HEK293 (cell line): ENCODE measurements at regions not wholly inside any gene's neighbourhood (a gene's known extent, or its start where the extent isn't known, plus 50 kb on each side); places are given as distances from the start of the nearest gene placed in this dataset.

Experiments
- CTCF ChIA-PET: fragments of 350-600 bp; formaldehyde crosslinking; extraction: SDS; loops from one replicate; lab custom pipeline; 2021; ENCODE audit warnings: antibody characterized with exemption; lab: Yijun Ruan, JAX
- POLR2A ChIA-PET: fragments of 300-600 bp; formaldehyde crosslinking; extraction: SDS; loops from one replicate; lab custom pipeline; 2020; ENCODE audit warnings: antibody characterized with exemption, inconsistent platforms; lab: Yijun Ruan, JAX
- H3K27ac ChIP-seq: fragments of 200-500 bp; sonication (Bioruptor generic); 2 replicates; pipeline ENCODE4 v1.5.1; 2014; ENCODE audit warnings: low read depth, low read length, control low read depth, inconsistent platforms; ENCODE audit errors: extremely low read depth
- H3K36me3 ChIP-seq, 2 experiments: fragments of 200-500 bp in 1 of 2; sonication (Bioruptor generic) in 1 of 2; 1 replicate in 1 of 2; 2 replicates in 1 of 2; pipeline ENCODE4 v1.5.1; 2014 to 2017; ENCODE audit warnings: inconsistent platforms in 2 of 2, low read length in 2 of 2; ENCODE audit not compliant: control insufficient read depth in 2 of 2, insufficient read depth in 1 of 2
- H3K4me1 ChIP-seq: fragments of 200-500 bp; sonication (Bioruptor generic); 2 replicates; pipeline ENCODE4 v1.5.1; 2014; ENCODE audit warnings: mild to moderate bottlenecking, low read length, inconsistent platforms; ENCODE audit not compliant: control insufficient read depth, insufficient read depth
- H3K4me3 ChIP-seq: 2 replicates; pipeline ENCODE4 v1.5.1; 2011; ENCODE audit warnings: low read depth, mild to moderate bottlenecking, control low read depth, low read length, moderate library complexity
- H3K9me3 ChIP-seq: fragments of 200-500 bp; sonication (Bioruptor generic); 2 replicates; pipeline ENCODE4 v1.5.1; 2014; ENCODE audit warnings: low read depth, low read length, inconsistent platforms; ENCODE audit not compliant: control insufficient read depth, insufficient read depth
- SALL2 ChIP-seq: fragments of 450-650 bp; formaldehyde crosslinking; IDR thresholded peaks from 2 replicates; pipeline ENCODE4 v1.5.0; 2017; ENCODE audit warnings: missing biosample characterization, mild to moderate bottlenecking, missing genetic modification characterization, borderline replicate concordance
- ZFP41 ChIP-seq: fragments of 450-650 bp; formaldehyde crosslinking; IDR thresholded peaks from 2 replicates; pipeline ENCODE4 v1.5.1; 2016; ENCODE audit warnings: missing biosample characterization, missing genetic modification characterization, borderline replicate concordance
- ZIC2 ChIP-seq: fragments of 450-650 bp; formaldehyde crosslinking; IDR thresholded peaks from 2 replicates; pipeline ENCODE4 v1.5.1; 2016; ENCODE audit warnings: missing biosample characterization, missing genetic modification characterization
- ZNF133 ChIP-seq: fragments of 450-650 bp; formaldehyde crosslinking; IDR thresholded peaks from 2 replicates; pipeline ENCODE4 v1.5.1; 2016; ENCODE audit warnings: missing biosample characterization, missing genetic modification characterization
- ZNF239 ChIP-seq: fragments of 450-650 bp; formaldehyde crosslinking; IDR thresholded peaks from 2 replicates; pipeline ENCODE4 v1.5.1; 2016; ENCODE audit warnings: missing biosample characterization, missing genetic modification characterization
- ZNF266 ChIP-seq: fragments of 450-650 bp; formaldehyde crosslinking; IDR thresholded peaks from 2 replicates; pipeline ENCODE4 v1.5.1; 2016; ENCODE audit warnings: missing biosample characterization, missing genetic modification characterization, low read depth
- ZNF560 ChIP-seq: fragments of 450-650 bp; formaldehyde crosslinking; IDR thresholded peaks from 2 replicates; pipeline ENCODE4 v1.5.1; 2017; ENCODE audit warnings: missing biosample characterization, missing genetic modification characterization, borderline replicate concordance
- ZNF585B ChIP-seq: fragments of 450-650 bp; formaldehyde crosslinking; IDR thresholded peaks from 2 replicates; pipeline ENCODE4 v1.5.1; 2016; ENCODE audit warnings: missing biosample characterization, missing genetic modification characterization
- ZNF623 ChIP-seq: fragments of 450-650 bp; formaldehyde crosslinking; IDR thresholded peaks from 2 replicates; pipeline ENCODE4 v1.5.1; 2016; ENCODE audit warnings: missing biosample characterization, missing genetic modification characterization
- ZNF629 ChIP-seq: fragments of 450-650 bp; formaldehyde crosslinking; IDR thresholded peaks from 2 replicates; pipeline ENCODE4 v1.5.1; 2017; ENCODE audit warnings: missing biosample characterization, missing genetic modification characterization
- ZNF654 ChIP-seq: fragments of 450-650 bp; formaldehyde crosslinking; IDR thresholded peaks from 2 replicates; pipeline ENCODE4 v1.5.1; 2016; ENCODE audit warnings: low read depth, missing biosample characterization, missing genetic modification characterization
- ZNF677 ChIP-seq: fragments of 450-650 bp; IDR thresholded peaks from 2 replicates; pipeline ENCODE4 v1.5.0; 2018; ENCODE audit warnings: missing biosample characterization, mild to moderate bottlenecking, missing genetic modification characterization, moderate library complexity
- ZNF830 ChIP-seq: fragments of 450-650 bp; IDR thresholded peaks from 2 replicates; pipeline ENCODE4 v1.5.0; 2018; ENCODE audit warnings: missing biosample characterization, missing genetic modification characterization, low read depth, mild to moderate bottlenecking, moderate library complexity
- TF ChIP-seq, protein P1 (sequence below): fragments of 450-650 bp; formaldehyde crosslinking; IDR thresholded peaks from 2 replicates; pipeline ENCODE4 v1.5.1; 2016; ENCODE audit warnings: missing biosample characterization, missing genetic modification characterization
- TF ChIP-seq, protein P2 (sequence below): fragments of 450-650 bp; formaldehyde crosslinking; IDR thresholded peaks from 2 replicates; pipeline ENCODE4 v1.5.1; 2016; ENCODE audit warnings: missing biosample characterization, missing genetic modification characterization
- TF ChIP-seq, protein P3 (sequence below): fragments of 450-650 bp; formaldehyde crosslinking; IDR thresholded peaks from 2 replicates; pipeline ENCODE4 v1.5.0; 2017; ENCODE audit warnings: missing biosample characterization, missing genetic modification characterization, borderline replicate concordance
- TF ChIP-seq, protein P4 (sequence below): sonication (generic); formaldehyde crosslinking; IDR thresholded peaks from 2 replicates; pipeline ENCODE4 v1.8.1; 2022; ENCODE audit warnings: mild to moderate bottlenecking, moderate library complexity, missing genetic modification reagents
- TF ChIP-seq, protein P5 (sequence below): fragments of 450-650 bp; formaldehyde crosslinking; IDR thresholded peaks from 2 replicates; pipeline ENCODE4 v1.5.1; 2016; ENCODE audit warnings: missing biosample characterization, missing genetic modification characterization
- TF ChIP-seq, protein P6 (sequence below): fragments of 450-650 bp; formaldehyde crosslinking; IDR thresholded peaks from 2 replicates; pipeline ENCODE4 v1.5.1; 2017; ENCODE audit warnings: missing biosample characterization, missing genetic modification characterization
- TF ChIP-seq, protein P7 (sequence below): fragments of 450-650 bp; formaldehyde crosslinking; IDR thresholded peaks from 2 replicates; pipeline ENCODE4 v1.5.1; 2016; ENCODE audit warnings: missing biosample characterization, missing genetic modification characterization
- TF ChIP-seq, protein P8 (sequence below): fragments of 450-650 bp; IDR thresholded peaks from 2 replicates; pipeline ENCODE4 v1.5.1; 2018; ENCODE audit warnings: missing biosample characterization, missing genetic modification characterization

DNA sequence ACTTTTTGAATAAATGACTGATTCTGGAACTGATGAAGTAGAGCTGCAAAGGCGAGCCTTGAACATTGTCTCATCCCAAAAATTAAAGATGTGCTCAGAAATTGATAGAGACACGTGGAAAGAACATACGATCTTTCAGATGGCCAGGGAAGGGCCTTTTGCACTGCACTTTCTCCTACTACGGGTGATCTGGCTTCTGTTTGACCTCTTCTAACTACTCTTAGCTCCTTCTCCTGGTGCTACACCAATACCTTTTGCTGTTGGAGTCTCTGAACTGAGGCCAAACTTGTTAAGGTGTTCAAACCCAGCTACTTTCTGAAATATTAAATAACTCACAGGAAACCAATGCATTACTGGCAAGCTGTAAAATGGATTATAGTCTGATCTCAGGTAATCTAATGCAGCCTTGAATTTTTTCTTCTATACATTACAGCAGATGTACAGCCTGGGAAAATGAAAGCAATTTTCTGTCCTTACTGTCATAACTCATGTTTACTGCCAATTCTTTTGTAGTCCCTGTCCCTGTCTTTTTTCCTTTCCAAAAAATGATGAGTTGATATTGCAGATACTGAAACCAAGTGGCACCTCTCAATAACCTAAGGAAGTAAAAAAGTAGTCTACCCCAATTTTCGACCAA lies 1086.1 kb upstream of the CNTN5 start (continued):
- TF ChIP-seq, protein P1, sequence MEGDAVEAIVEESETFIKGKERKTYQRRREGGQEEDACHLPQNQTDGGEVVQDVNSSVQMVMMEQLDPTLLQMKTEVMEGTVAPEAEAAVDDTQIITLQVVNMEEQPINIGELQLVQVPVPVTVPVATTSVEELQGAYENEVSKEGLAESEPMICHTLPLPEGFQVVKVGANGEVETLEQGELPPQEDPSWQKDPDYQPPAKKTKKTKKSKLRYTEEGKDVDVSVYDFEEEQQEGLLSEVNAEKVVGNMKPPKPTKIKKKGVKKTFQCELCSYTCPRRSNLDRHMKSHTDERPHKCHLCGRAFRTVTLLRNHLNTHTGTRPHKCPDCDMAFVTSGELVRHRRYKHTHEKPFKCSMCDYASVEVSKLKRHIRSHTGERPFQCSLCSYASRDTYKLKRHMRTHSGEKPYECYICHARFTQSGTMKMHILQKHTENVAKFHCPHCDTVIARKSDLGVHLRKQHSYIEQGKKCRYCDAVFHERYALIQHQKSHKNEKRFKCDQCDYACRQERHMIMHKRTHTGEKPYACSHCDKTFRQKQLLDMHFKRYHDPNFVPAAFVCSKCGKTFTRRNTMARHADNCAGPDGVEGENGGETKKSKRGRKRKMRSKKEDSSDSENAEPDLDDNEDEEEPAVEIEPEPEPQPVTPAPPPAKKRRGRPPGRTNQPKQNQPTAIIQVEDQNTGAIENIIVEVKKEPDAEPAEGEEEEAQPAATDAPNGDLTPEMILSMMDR (tag by site-specific recombination), result no peak
- TF ChIP-seq ZNF133 (tag by site-specific recombination) (no peak), ZFP41 (tag by site-specific recombination) (no peak), SALL2 (tag by site-specific recombination) (no peak), ZNF677 (tag by site-specific recombination) (no peak), ZNF623 (no peak)
- TF ChIP-seq, protein P2, sequence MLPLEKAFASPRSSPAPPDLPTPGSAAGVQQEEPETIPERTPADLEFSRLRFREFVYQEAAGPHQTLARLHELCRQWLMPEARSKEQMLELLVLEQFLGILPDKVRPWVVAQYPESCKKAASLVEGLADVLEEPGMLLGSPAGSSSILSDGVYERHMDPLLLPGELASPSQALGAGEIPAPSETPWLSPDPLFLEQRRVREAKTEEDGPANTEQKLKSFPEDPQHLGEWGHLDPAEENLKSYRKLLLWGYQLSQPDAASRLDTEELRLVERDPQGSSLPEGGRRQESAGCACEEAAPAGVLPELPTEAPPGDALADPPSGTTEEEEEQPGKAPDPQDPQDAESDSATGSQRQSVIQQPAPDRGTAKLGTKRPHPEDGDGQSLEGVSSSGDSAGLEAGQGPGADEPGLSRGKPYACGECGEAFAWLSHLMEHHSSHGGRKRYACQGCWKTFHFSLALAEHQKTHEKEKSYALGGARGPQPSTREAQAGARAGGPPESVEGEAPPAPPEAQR (tag by site-specific recombination), result no peak

DNA sequence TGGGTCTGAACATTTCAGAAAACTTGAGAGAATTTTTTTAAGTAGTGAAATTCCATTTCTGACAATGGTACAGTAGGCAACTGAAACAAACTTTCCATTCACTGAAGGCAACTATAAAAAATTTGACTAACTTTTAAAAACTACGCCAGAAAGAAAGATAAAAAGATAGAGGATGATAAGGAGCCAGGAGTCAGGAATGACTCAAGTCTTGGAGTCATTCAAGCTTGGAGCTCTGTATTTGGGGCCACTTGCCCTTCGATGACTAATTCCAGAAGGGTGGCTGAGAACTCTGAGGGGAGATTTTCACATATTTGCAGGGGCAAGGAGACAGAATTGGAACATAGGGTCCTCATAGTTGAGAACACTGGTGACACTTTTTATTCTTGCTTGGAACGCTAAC lies 1083.2 kb upstream of the CNTN5 start:
- TF ChIP-seq ZNF560, result no peak
- no peak for TF ChIP-seq ZNF266 (tag by site-specific recombination)
- no peak for TF ChIP-seq ZNF585B
- TF ChIP-seq, protein P3, sequence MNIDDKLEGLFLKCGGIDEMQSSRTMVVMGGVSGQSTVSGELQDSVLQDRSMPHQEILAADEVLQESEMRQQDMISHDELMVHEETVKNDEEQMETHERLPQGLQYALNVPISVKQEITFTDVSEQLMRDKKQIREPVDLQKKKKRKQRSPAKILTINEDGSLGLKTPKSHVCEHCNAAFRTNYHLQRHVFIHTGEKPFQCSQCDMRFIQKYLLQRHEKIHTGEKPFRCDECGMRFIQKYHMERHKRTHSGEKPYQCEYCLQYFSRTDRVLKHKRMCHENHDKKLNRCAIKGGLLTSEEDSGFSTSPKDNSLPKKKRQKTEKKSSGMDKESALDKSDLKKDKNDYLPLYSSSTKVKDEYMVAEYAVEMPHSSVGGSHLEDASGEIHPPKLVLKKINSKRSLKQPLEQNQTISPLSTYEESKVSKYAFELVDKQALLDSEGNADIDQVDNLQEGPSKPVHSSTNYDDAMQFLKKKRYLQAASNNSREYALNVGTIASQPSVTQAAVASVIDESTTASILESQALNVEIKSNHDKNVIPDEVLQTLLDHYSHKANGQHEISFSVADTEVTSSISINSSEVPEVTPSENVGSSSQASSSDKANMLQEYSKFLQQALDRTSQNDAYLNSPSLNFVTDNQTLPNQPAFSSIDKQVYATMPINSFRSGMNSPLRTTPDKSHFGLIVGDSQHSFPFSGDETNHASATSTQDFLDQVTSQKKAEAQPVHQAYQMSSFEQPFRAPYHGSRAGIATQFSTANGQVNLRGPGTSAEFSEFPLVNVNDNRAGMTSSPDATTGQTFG (tag by site-specific recombination), result no peak
- TF ChIP-seq, protein P4, sequence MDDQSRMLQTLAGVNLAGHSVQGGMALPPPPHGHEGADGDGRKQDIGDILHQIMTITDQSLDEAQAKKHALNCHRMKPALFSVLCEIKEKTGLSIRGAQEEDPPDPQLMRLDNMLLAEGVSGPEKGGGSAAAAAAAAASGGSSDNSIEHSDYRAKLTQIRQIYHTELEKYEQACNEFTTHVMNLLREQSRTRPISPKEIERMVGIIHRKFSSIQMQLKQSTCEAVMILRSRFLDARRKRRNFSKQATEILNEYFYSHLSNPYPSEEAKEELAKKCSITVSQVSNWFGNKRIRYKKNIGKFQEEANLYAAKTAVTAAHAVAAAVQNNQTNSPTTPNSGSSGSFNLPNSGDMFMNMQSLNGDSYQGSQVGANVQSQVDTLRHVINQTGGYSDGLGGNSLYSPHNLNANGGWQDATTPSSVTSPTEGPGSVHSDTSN (CRISPR knock-in tag), result no peak
- TF ChIP-seq, protein P5, sequence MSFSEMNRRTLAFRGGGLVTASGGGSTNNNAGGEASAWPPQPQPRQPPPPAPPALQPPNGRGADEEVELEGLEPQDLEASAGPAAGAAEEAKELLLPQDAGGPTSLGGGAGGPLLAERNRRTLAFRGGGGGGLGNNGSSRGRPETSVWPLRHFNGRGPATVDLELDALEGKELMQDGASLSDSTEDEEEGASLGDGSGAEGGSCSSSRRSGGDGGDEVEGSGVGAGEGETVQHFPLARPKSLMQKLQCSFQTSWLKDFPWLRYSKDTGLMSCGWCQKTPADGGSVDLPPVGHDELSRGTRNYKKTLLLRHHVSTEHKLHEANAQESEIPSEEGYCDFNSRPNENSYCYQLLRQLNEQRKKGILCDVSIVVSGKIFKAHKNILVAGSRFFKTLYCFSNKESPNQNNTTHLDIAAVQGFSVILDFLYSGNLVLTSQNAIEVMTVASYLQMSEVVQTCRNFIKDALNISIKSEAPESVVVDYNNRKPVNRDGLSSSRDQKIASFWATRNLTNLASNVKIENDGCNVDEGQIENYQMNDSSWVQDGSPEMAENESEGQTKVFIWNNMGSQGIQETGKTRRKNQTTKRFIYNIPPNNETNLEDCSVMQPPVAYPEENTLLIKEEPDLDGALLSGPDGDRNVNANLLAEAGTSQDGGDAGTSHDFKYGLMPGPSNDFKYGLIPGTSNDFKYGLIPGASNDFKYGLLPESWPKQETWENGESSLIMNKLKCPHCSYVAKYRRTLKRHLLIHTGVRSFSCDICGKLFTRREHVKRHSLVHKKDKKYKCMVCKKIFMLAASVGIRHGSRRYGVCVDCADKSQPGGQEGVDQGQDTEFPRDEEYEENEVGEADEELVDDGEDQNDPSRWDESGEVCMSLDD (tag by site-specific recombination), result no peak
- TF ChIP-seq ZNF239, result no peak
- TF ChIP-seq, protein P6, sequence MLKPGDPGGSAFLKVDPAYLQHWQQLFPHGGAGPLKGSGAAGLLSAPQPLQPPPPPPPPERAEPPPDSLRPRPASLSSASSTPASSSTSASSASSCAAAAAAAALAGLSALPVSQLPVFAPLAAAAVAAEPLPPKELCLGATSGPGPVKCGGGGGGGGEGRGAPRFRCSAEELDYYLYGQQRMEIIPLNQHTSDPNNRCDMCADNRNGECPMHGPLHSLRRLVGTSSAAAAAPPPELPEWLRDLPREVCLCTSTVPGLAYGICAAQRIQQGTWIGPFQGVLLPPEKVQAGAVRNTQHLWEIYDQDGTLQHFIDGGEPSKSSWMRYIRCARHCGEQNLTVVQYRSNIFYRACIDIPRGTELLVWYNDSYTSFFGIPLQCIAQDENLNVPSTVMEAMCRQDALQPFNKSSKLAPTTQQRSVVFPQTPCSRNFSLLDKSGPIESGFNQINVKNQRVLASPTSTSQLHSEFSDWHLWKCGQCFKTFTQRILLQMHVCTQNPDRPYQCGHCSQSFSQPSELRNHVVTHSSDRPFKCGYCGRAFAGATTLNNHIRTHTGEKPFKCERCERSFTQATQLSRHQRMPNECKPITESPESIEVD, result no peak
- TF ChIP-seq ZNF629 (tag by site-specific recombination), result no peak
- TF ChIP-seq ZIC2 (tag by site-specific recombination), result no peak
- TF ChIP-seq ZNF830 (tag by site-specific recombination), result no peak
- TF ChIP-seq, protein P7, sequence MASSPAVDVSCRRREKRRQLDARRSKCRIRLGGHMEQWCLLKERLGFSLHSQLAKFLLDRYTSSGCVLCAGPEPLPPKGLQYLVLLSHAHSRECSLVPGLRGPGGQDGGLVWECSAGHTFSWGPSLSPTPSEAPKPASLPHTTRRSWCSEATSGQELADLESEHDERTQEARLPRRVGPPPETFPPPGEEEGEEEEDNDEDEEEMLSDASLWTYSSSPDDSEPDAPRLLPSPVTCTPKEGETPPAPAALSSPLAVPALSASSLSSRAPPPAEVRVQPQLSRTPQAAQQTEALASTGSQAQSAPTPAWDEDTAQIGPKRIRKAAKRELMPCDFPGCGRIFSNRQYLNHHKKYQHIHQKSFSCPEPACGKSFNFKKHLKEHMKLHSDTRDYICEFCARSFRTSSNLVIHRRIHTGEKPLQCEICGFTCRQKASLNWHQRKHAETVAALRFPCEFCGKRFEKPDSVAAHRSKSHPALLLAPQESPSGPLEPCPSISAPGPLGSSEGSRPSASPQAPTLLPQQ, result no peak
- TF ChIP-seq, protein P8, sequence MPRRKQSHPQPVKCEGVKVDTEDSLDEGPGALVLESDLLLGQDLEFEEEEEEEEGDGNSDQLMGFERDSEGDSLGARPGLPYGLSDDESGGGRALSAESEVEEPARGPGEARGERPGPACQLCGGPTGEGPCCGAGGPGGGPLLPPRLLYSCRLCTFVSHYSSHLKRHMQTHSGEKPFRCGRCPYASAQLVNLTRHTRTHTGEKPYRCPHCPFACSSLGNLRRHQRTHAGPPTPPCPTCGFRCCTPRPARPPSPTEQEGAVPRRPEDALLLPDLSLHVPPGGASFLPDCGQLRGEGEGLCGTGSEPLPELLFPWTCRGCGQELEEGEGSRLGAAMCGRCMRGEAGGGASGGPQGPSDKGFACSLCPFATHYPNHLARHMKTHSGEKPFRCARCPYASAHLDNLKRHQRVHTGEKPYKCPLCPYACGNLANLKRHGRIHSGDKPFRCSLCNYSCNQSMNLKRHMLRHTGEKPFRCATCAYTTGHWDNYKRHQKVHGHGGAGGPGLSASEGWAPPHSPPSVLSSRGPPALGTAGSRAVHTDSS (tag by site-specific recombination), result no peak
- no peak for TF ChIP-seq ZNF654
- POLR2A ChIA-PET, result no interaction called here
- CTCF ChIA-PET, result no interaction called here

More for the DNA sequence above, 1083.2 kb upstream of the CNTN5 start:
- Histone ChIP-seq H3K9me3 (no peaks in the 10 kb centered on the region), H3K27ac (no peak overlapping the region), H3K4me3 (no peak overlapping the region), H3K36me3 (no peaks in the 10 kb centered on the region), H3K4me1 (no peaks in the 10 kb centered on the region)
